HepG2 (cell line): ENCODE measurements at regions not wholly inside any gene's neighbourhood (a gene's known extent, or its start where the extent isn't known, plus 50 kb on each side); places are given as distances from the start of the nearest gene placed in this dataset.
A peak's percentile ranks its signal among the peaks of the same experiment; 100 is the strongest.

Source experiments
- ATAC-seq: fragments of 200-7000 bp; cut with Tn5 transposase; 3 replicates; pipeline ENCODE4 v1.9.1; 2020; ENCODE audit warnings: mild to moderate bottlenecking, moderate library complexity
- BruUV-seq: library from RNA; stranded (reverse); fragments of 400-500 nt; replicated peaks from 2 replicates; lab custom pipeline; 2021; lab: Mats Ljungman, UMichigan
- CTCF ChIA-PET: fragments of 300-600 bp; formaldehyde crosslinking; extraction: SDS; loops from one replicate; lab custom pipeline; 2021; ENCODE audit warnings: low total read pairs, inconsistent platforms, low intra/inter-chr PET ratio; lab: Yijun Ruan, JAX
- POLR2A ChIA-PET: fragments of 350-600 bp; sonication (Branson Sonifier 250); formaldehyde crosslinking; loops from one replicate; lab custom pipeline; 2020; ENCODE audit warnings: antibody characterized with exemption, inconsistent platforms; lab: Yijun Ruan, JAX
- DNase-seq: peaks from one replicate; pipeline ENCODE4 v3.0.0-alpha.2; 2015; ENCODE audit warnings: low spot score
- FAIRE-seq: peaks from 3 replicates; lab custom pipeline; 2011; peaks lifted over from hg19 to GRCh38; lab: Jason Lieb, UNC
- H2AFZ ChIP-seq: one replicate; pipeline ENCODE4 v1.6.1; 2011; ENCODE audit warnings: low read length, inconsistent platforms
- H3K27ac ChIP-seq: fragments of 300-600 bp; 3 replicates; pipeline ENCODE4 v1.8.0; 2011; ENCODE audit warnings: mixed run types, mild to moderate bottlenecking, mixed read lengths, low read length, inconsistent platforms; ENCODE audit not compliant: insufficient read depth; ENCODE audit errors: extremely low read length
- H3K27me3 ChIP-seq, 2 experiments: fragments of 200-600 bp in 1 of 2; 2 replicates in 1 of 2; 3 replicates in 1 of 2; pipeline versions ENCODE4 v1.6.0 to v1.8.0; 2011; ENCODE audit warnings: low read length in 2 of 2, mild to moderate bottlenecking in 2 of 2, moderate library complexity in 2 of 2, inconsistent platforms in 1 of 2; ENCODE audit not compliant: insufficient read depth in 2 of 2, control insufficient read depth in 1 of 2
- H3K36me3 ChIP-seq, 2 experiments: fragments of 200-600 bp in 1 of 2; replicated peaks in 1 of 2; 2 replicates in 1 of 2; 3 replicates in 1 of 2; pipeline versions ENCODE4 v1.5.1 to v1.8.0; 2011; ENCODE audit warnings: low read length in 2 of 2, inconsistent platforms in 1 of 2; ENCODE audit not compliant: insufficient read depth in 2 of 2, control insufficient read depth in 1 of 2
- H3K4me1 ChIP-seq: 2 replicates; pipeline ENCODE4 v1.5.1; 2012; ENCODE audit warnings: low read length, inconsistent platforms; ENCODE audit not compliant: insufficient read depth
- H3K4me2 ChIP-seq: 2 replicates; pipeline ENCODE4 v1.6.0; 2011; ENCODE audit warnings: low read depth, low read length, inconsistent platforms
- H3K4me3 ChIP-seq, 3 experiments: fragments of 200-600 bp in 1 of 3; sonication (generic), shearing (Covaris generic) in 1 of 3; replicated peaks in 1 of 3; 2 replicates each; pipeline ENCODE4 v1.5.1; 2011 to 2016; ENCODE audit warnings: low read length in 3 of 3, inconsistent platforms in 2 of 3, low read depth in 2 of 3, mild to moderate bottlenecking in 2 of 3, control low read depth in 1 of 3, mixed read lengths in 1 of 3; ENCODE audit not compliant: insufficient read depth in 1 of 3
- H3K79me2 ChIP-seq: one replicate; pipeline ENCODE4 v1.6.1; 2011; ENCODE audit warnings: low read length, inconsistent platforms; ENCODE audit not compliant: insufficient read depth
- H3K9ac ChIP-seq: 2 replicates; pipeline ENCODE4 v1.6.0; 2011; ENCODE audit warnings: mild to moderate bottlenecking, low read depth, low read length, inconsistent platforms; ENCODE audit not compliant: insufficient read depth
- H3K9me3 ChIP-seq: 2 replicates; pipeline ENCODE4 v1.5.1; 2012; ENCODE audit warnings: mild to moderate bottlenecking, low read length
- H4K20me1 ChIP-seq: 2 replicates; pipeline ENCODE4 v1.6.0; 2011; ENCODE audit warnings: inconsistent platforms, mild to moderate bottlenecking, low read length, moderate library complexity; ENCODE audit not compliant: insufficient read depth
- CEBPB ChIP-seq: IDR thresholded peaks from 2 replicates; pipeline ENCODE4 v1.6.1; 2011; ENCODE audit warnings: low read depth, low read length, improper control_type of control experiment, borderline replicate concordance
- HOXA5 ChIP-seq: sonication (generic); formaldehyde crosslinking; IDR thresholded peaks from 2 replicates; pipeline ENCODE4 v1.4.0; 2020; ENCODE audit warnings: missing genetic modification reagents
- MNT ChIP-seq: fragments of 450-650 bp; IDR thresholded peaks from 2 replicates; pipeline ENCODE4 v1.6.1; 2016
- NR2F6 ChIP-seq, 2 experiments: IDR thresholded peaks; 2 replicates each; pipeline ENCODE4 v1.6.1; 2016; ENCODE audit warnings: antibody characterized with exemption in 1 of 2, mild to moderate bottlenecking in 1 of 2
- RXRA ChIP-seq: sonication (generic); formaldehyde crosslinking; IDR thresholded peaks from 2 replicates; pipeline ENCODE4 v1.5.1; 2020; ENCODE audit warnings: missing genetic modification reagents
- RXRB ChIP-seq: IDR thresholded peaks from 2 replicates; pipeline ENCODE4 v1.6.1; 2016; ENCODE audit warnings: borderline replicate concordance, missing genetic modification reagents, missing compliant biosample characterization
- ZBTB26 ChIP-seq: IDR thresholded peaks from 2 replicates; pipeline ENCODE4 v1.6.1; 2016; ENCODE audit warnings: missing compliant biosample characterization, missing genetic modification reagents, borderline replicate concordance
- ZHX2 ChIP-seq, 2 experiments: sonication (generic) in 1 of 2; formaldehyde crosslinking in 1 of 2; IDR thresholded peaks; 2 replicates each; pipeline versions ENCODE4 v1.6.1 to v1.9.0; 2014 to 2022; ENCODE audit warnings: antibody characterized with exemption in 1 of 2, borderline replicate concordance in 1 of 2, inconsistent platforms in 1 of 2, low read depth in 1 of 2, missing genetic modification reagents in 1 of 2
- WGBS: methylation state at CpG from one replicate; pipeline ENCODE4 v1.1.6; 2017; ENCODE audit warnings: low lambda C conversion rate; 5-methylcytosine and 5-hydroxymethylcytosine counted together
- in situ Hi-C: cut with HindIII; loops from 2 replicates; pipeline ENCODE4 v1.10.0; 2017; ENCODE audit warnings: low pct_unique_long_range_greater_than_20kb; ENCODE audit not compliant: extremely low pct_ligation_motif_present
- intact Hi-C: fragments of 100-400 bp; cut with micrococcal nuclease; formaldehyde crosslinking; loops from one replicate; pipeline ENCODE4 v1.10.0; 2022; ENCODE audit not compliant: unreplicated experiment

- CTCF ChIA-PET = no interaction called here
- no peaks in the 10 kb centered on the region for H3K27me3 ChIP-seq
- no peak overlapping the region for H2AFZ ChIP-seq
- ATAC-seq (no peak), FAIRE-seq (no peak), DNase-seq (no peak)
- H3K4me1 ChIP-seq = no peaks in the 10 kb centered on the region
- no peak overlapping the region for H3K9ac ChIP-seq
- no TSS peak for BruUV-seq
- H3K9me3 ChIP-seq = peaks cover 82% of the 10 kb centered on the region
- no peak overlapping the region for H3K27ac ChIP-seq
- in situ Hi-C loops (no loop called here), intact Hi-C loops (no loop called here)
- POLR2A ChIA-PET = no interaction called here
- no peak overlapping the region for H3K4me3 ChIP-seq
- 5% methylated on average over 1 of the region's 1 CpG for WGBS
- H3K4me2 ChIP-seq = no peak overlapping the region
- H3K36me3 ChIP-seq = no peaks in the 10 kb centered on the region
- H4K20me1 ChIP-seq = no peaks in the 10 kb centered on the region
- H3K79me2 ChIP-seq = no peaks in the 10 kb centered on the region
- TF ChIP-seq MNT (peak; percentile 94), NR2F6 (IDR thresholded peaks at IDR 0.05) (no peak), NR2F6 (CRISPR knock-in tag; IDR thresholded peaks at IDR 0.05) (no peak), RXRB (no peak), RXRA (CRISPR knock-in tag) (no peak), ZBTB26 (CRISPR knock-in tag) (no peak), CEBPB (peak; percentile 37), ZHX2 (IDR thresholded peaks at IDR 0.05; ENCODE audit: low read depth) (no peak), ZHX2 (CRISPR knock-in tag; IDR thresholded peaks at IDR 0.05; ENCODE audit: borderline replicate concordance) (no peak), HOXA5 (CRISPR knock-in tag) (no peak)
These were observed 1107.4 kb upstream of the SEL1L start for GRCh38 chr14:82641050-82641540.
